GM21717 (cell line): ENCODE measurements at regions not wholly inside any gene's neighbourhood (a gene's known extent, or its start where the extent isn't known, plus 50 kb on each side); places are given as distances from the start of the nearest gene placed in this dataset.
A peak's percentile ranks its signal among the peaks of the same experiment; 100 is the strongest.
"Not testable (repeated sequence)": the region's sequence is repeated elsewhere in the genome, so short reads cannot be mapped to it uniquely, and the experiment has no call there.

Experiments used
- ATAC-seq: cut with Tn5 transposase; IDR thresholded peaks from one replicate; pipeline ENCODE4 v1.9.1; 2021; ENCODE audit warnings: mild to moderate bottlenecking, moderate library complexity; ENCODE audit not compliant: unreplicated experiment

- no peak for ATAC-seq
These were observed 430.0 kb upstream of the ID2 start for GRCh38 chr2:8251856-8252255.

DNA sequence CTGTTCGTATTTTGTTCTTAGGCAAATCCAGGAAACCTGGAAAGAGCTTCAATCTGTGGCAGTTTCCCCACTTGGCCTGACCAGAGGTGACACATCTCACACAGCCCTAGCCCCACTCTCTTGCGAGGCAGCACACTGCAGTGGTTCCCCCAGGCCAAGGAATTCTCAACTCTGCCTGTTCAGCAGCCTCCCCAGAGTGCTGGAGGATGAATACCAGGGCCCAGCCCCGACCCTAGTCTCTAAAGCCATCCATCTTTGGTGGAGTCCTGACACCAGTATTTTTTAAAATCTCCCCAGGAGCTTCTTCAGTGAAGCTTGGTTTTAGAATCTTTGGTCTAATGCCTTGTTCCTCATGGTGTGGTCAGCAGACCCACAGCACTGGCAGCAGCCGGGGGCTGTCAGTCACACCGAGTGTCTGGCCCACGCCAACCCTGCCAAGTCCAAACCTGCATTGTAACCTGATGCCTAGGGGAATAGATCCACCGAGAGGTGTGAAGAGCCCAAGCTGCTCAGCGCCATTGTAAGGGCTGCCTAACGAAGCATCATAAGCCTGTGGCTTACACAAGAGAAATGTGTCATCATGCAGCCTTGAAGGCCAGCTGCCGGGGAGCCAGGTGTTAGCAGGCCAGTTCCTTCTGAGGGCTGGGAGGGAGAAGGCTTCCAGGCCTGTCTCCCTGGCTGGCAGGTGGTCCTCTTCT lies 428.7 kb upstream of the ID2 start:
- peak; percentile 90 for ATAC-seq

- ATAC-seq: peak; percentile 12
These were observed 428.1 kb upstream of the ID2 start for GRCh38 chr2:8253781-8254180.

GRCh38 chr2:8254214-8254613 lies 427.6 kb upstream of the ID2 start:
- not testable (repeated sequence) for ATAC-seq

GRCh38 chr2:8254791-8255447 lies 426.9 kb upstream of the ID2 start:
- no peak for ATAC-seq

- ATAC-seq: no peak
These were observed 426.4 kb upstream of the ID2 start for GRCh38 chr2:8255448-8255800.

DNA sequence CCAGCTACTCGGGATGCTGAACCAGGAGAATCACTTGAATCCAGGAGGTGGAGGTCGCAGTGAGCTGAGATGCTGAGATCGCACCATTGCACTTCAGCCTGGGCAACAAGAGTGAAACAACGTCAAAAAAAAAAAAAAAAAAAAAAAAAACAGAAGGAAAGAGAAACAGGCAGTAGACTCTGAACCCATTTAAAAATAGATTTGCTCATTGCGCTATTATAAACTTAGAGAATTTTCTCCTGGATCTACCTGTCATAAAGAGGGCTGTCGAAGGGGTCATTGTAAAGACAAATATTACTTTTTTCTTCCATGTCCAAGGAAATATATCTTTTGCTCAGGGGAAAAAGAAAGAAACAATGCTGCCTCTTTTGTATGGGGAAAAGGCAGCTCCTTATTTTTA lies 425.0 kb upstream of the ID2 start:
- no peak for ATAC-seq

GRCh38 chr2:8257502-8257901 lies 424.4 kb upstream of the ID2 start:
- no peak for ATAC-seq

DNA sequence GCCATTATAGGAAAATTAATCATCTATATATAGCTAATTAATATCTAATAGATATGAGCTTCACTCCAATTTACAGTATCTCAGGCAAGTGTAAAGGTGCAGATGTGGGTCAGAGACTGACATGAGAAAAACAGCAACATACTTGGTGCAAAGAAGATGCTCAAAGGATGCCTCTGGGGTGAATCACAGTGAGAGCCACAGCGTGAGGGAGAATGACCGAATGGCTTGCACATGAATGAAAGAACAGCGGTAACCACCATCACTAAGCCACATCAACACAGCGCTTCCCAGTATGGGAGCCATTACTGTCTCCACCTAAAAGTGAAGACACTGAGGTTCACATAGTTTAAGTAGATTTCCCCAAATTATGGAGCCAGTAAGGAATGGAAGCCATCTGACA lies 423.4 kb upstream of the ID2 start:
- ATAC-seq: no peak

GRCh38 chr2:8259106-8259840 lies 422.6 kb upstream of the ID2 start:
- no peak for ATAC-seq

DNA sequence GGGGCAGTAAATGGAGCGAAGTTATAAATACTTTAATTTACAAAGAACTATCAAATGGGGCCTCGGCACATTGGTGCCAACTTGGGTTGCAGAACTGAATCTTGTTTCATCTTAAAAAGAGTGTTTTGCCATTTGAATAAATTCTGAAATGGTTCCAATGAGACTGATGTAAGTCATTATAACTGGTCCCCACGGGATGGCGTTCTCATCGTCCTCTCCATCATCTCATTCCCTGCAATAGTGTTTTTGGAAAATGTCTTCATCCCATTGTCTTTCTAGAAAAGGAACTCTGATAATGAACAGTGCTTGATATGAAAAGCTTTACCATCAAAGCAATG lies 422.0 kb upstream of the ID2 start:
- no peak for ATAC-seq

DNA sequence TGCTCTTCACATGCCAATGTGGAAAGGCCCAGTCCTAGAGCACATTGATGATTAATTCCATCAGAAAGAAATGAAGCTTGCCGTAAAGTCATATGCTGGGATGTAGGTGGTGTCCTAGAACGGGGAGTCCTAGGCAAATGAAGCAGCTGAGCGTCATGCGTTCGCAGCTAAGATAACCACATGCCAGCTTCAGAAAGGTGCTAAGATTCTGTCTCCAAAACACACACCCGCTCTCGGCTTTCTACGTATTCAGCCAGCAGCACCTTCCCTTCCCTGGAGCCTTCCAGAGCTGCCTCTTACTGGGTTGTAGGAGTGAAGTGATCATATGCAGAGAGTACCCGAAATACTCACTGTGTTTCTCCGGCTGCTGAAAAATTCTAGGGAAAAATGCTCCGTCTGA lies 421.6 kb upstream of the ID2 start:
- no peak for ATAC-seq

DNA sequence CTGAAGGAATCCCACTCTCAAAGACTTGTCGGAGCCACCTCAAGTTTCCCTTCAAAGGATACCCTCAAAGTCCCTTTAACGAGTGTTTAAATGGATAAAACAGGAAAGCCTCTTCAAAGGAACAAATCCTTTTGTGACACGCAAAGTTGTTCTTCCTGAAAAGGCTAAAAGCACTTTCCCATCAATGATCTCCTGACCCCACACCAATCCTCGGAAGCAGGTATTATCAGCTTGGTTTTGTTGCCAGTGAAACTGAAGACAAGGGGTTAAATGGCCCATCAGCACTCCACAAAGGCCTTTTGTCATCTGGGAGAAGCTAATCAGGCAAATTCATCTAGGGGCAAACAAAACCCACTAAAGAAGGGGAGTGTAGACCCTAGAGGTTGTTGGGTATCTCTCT lies 418.0 kb upstream of the ID2 start:
- ATAC-seq: no peak

- ATAC-seq: no peak
These were observed 416.9 kb upstream of the ID2 start for GRCh38 chr2:8264981-8265380.

- ATAC-seq: no peak
These were observed 416.2 kb upstream of the ID2 start for GRCh38 chr2:8265476-8266226.

GRCh38 chr2:8266563-8266962 lies 415.3 kb upstream of the ID2 start:
- no peak for ATAC-seq

DNA sequence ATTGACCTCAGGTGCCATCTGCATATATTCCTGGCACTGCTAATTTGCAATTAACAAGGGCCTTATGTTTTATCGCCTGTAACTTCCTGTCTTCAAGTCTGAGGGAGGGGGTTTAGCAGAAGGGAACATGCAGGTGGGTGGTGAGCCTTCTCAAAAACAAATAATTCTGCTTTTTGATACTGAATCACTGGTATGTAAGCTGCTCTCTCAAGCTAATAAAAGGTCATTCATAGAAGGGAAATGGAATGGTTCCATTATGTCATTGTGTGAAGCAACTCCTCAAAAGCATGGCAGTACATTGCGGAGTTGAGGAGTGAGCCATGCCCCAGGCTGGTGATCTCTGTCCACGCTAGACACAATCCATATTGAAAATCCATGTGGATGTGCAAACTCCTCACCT lies 414.8 kb upstream of the ID2 start:
- ATAC-seq: no peak

- no peak for ATAC-seq
These were observed 414.1 kb upstream of the ID2 start for GRCh38 chr2:8267721-8268120.

DNA sequence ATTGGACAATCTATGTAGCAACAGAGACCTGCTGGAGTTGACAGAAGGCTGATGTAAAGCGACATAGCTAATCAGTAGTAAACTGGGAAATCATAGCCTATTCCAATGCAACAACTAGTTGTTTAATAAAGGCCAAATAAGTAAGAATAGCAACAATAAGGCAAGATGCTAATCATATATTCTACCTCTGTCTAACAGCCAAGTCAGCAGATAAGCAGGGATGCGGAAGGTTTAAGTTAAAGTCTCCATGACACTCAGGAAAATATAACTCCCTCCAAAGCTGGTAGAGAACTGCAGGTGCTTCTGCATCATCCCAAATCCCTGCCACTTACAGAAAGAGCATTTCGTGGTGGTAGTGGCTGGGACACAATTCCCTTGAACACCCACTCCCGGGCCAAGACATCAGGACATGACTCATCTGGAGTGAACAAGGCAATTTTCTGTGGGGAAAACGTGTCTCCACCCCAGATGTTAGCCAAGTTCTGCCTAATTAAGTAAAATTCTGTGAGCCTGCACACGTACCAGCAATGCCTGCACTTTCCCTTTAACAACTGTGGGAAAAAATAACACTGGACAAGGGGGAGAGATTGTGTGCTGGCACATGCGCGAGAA lies 413.6 kb upstream of the ID2 start:
- ATAC-seq: no peak

- ATAC-seq: no peak
These were observed 411.2 kb upstream of the ID2 start for GRCh38 chr2:8270699-8271098.

DNA sequence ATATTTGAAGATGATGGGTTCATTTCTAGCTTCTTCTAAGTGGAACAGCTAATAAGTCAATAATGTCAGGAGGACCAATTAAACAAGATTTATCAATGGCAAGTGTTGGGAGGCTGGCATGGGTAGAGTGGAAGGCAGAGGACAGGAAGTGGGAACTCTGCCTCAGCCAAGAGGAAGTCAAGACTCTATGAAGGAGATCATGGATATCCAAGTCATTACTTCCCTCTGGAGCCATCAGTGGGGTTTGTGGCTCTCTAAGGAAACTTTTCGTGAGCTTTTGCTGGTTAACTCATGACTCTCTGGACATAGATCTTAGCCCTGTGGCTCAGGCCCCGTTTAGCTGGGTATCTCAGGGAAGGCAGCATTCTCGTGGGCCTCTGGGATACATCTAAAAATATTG lies 410.4 kb upstream of the ID2 start:
- ATAC-seq: no peak
